OCI-LY3 (cell line): ENCODE measurements at regions not wholly inside any gene's neighbourhood (a gene's known extent, or its start where the extent isn't known, plus 50 kb on each side); places are given as distances from the start of the nearest gene placed in this dataset.

ENCODE experiments used
- CTCF ChIP-seq: fragments of 200-600, 300-600 bp; sonication (generic); IDR thresholded peaks from 2 replicates; pipeline ENCODE4 v1.5.1; 2014; ENCODE audit warnings: antibody characterized with exemption, low read length, low read depth
- EZH2phosphoT487 ChIP-seq: fragments of 200-600 bp; shearing (Covaris generic); IDR thresholded peaks from 2 replicates; pipeline ENCODE4 v1.6.1; 2018; ENCODE audit warnings: antibody characterized with exemption, mixed run types, low read depth

GRCh38 chr10:131636116-131636515 lies 264.7 kb upstream of the PPP2R2D start:
- no peak for TF ChIP-seq CTCF
- TF ChIP-seq EZH2phosphoT487: no peak
